ENCODE measurements at regions not wholly inside any gene's neighbourhood (a gene's known extent, or its start where the extent isn't known, plus 50 kb on each side); places are given as distances from the start of the nearest gene placed in this dataset.

GRCh38 chr16:63719926-63720325, 1401.9 kb downstream of the CDH11 start:
- H3K9me2 ChIP-seq (ENCODE audit: insufficient read depth, low read length), result no peaks in the 10 kb centered on the region
- no peaks in the 10 kb centered on the region for H3K9me3 ChIP-seq (ENCODE audit: low read length)
- H4K20me1 ChIP-seq (ENCODE audit: insufficient read depth), result no peaks in the 10 kb centered on the region
- no peak overlapping the region for H3K4me3 ChIP-seq (ENCODE audit: low read length)
- H3K4me2 ChIP-seq (ENCODE audit: low read length), result no peak overlapping the region
- no peaks in the 10 kb centered on the region for H3K79me2 ChIP-seq (replicated peaks; ENCODE audit: insufficient read depth, low read length)
- no peak overlapping the region for H3K9ac ChIP-seq (ENCODE audit: low read length)
- no peak overlapping the region for H2AFZ ChIP-seq (ENCODE audit: low read depth, low read length)
- no peaks in the 10 kb centered on the region for H3K36me3 ChIP-seq (ENCODE audit: insufficient read depth, low read length)
- H3F3A ChIP-seq (ENCODE audit: insufficient read depth, low read length, poor library complexity, severe bottlenecking), result no peaks in the 10 kb centered on the region
- TF ChIP-seq CTCF (IDR thresholded peaks at IDR 0.05; ENCODE audit: poor library complexity, severe bottlenecking) (no peak), REST (IDR thresholded peaks at IDR 0.05; ENCODE audit: borderline replicate concordance) (no peak), POLR2AphosphoS5 (IDR thresholded peaks at IDR 0.05) (no peak), EZH2 (IDR thresholded peaks at IDR 0.05; ENCODE audit: borderline replicate concordance, insufficient read depth, low read length, poor library complexity, severe bottlenecking) (no peak), MXI1 (conservative IDR thresholded peaks at IDR 0.05; ENCODE audit: poor library complexity, severe bottlenecking) (no peak), RAD21 (conservative IDR thresholded peaks at IDR 0.05) (no peak), EP300 (conservative IDR thresholded peaks at IDR 0.05; ENCODE audit: poor library complexity, severe bottlenecking) (no peak), SMC3 (conservative IDR thresholded peaks at IDR 0.05; ENCODE audit: poor library complexity) (no peak), TAF1 (IDR thresholded peaks at IDR 0.05; ENCODE audit: low read depth) (no peak)
- no peaks in the 10 kb centered on the region for H3K27me3 ChIP-seq (ENCODE audit: insufficient read depth, low read depth, low read length)
- no peak overlapping the region for H3K27ac ChIP-seq (ENCODE audit: low read length)

- Histone ChIP-seq H3K27ac (ENCODE audit: low read length) (no peak overlapping the region), H3K9me3 (ENCODE audit: low read length) (no peaks in the 10 kb centered on the region), H3K9ac (ENCODE audit: low read length) (no peak overlapping the region), H3K4me3 (ENCODE audit: low read length) (no peak overlapping the region), H3K4me2 (ENCODE audit: low read length) (no peak overlapping the region), H4K20me1 (ENCODE audit: insufficient read depth) (no peaks in the 10 kb centered on the region), H3K79me2 (replicated peaks; ENCODE audit: insufficient read depth, low read length) (no peaks in the 10 kb centered on the region), H3F3A (ENCODE audit: insufficient read depth, low read length, poor library complexity, severe bottlenecking) (no peaks in the 10 kb centered on the region), H3K27me3 (ENCODE audit: insufficient read depth, low read depth, low read length) (no peaks in the 10 kb centered on the region), H3K9me2 (ENCODE audit: insufficient read depth, low read length) (no peaks in the 10 kb centered on the region), H2AFZ (ENCODE audit: low read depth, low read length) (no peak overlapping the region), H3K36me3 (ENCODE audit: insufficient read depth, low read length) (no peaks in the 10 kb centered on the region)
- no peak for TF ChIP-seq EZH2 (IDR thresholded peaks at IDR 0.05; ENCODE audit: borderline replicate concordance, insufficient read depth, low read length, poor library complexity, severe bottlenecking)
- no peak for TF ChIP-seq EP300 (conservative IDR thresholded peaks at IDR 0.05; ENCODE audit: poor library complexity, severe bottlenecking)
- TF ChIP-seq CTCF (IDR thresholded peaks at IDR 0.05; ENCODE audit: poor library complexity, severe bottlenecking), result no peak
- no peak for TF ChIP-seq TAF1 (IDR thresholded peaks at IDR 0.05; ENCODE audit: low read depth)
- no peak for TF ChIP-seq SMC3 (conservative IDR thresholded peaks at IDR 0.05; ENCODE audit: poor library complexity)
- no peak for TF ChIP-seq REST (IDR thresholded peaks at IDR 0.05; ENCODE audit: borderline replicate concordance)
- no peak for TF ChIP-seq MXI1 (conservative IDR thresholded peaks at IDR 0.05; ENCODE audit: poor library complexity, severe bottlenecking)
- TF ChIP-seq RAD21 (conservative IDR thresholded peaks at IDR 0.05), result no peak
- no peak for TF ChIP-seq POLR2AphosphoS5 (IDR thresholded peaks at IDR 0.05)
Measured at GRCh38 chr16:63717806-63718205, 1404.1 kb downstream of the CDH11 start.
